ENCODE measurements at regions not wholly inside any gene's neighbourhood (a gene's known extent, or its start where the extent isn't known, plus 50 kb on each side); places are given as distances from the start of the nearest gene placed in this dataset.

DNA sequence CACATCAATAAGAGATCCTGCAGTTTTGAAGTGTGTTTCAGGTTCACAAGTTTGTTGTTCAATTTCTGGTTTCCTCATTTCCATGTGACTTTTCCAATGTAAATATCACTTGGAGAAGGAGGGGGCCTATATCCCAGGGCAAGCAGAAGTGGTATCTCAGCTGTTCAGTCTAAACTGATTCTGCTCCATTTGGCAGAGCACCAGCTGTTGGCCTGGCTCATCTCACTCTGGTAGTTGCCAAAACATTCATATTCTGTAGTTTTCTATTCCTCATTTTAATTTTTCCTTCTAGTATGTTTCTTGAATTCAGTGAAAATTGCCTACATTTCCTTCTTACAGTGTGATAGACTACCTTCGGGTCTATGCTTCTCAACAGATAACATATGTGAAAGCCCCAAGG is 101.8 kb upstream of the TAC1 start:
- Histone ChIP-seq H3K18ac (ENCODE audit: extremely low read depth, low read length) (no peak overlapping the region), H3K9me3 (ENCODE audit: insufficient read depth in 2 of 2, low read depth in 1 of 2, low read length in 1 of 2) (no peaks in the 10 kb centered on the region), H4K8ac (ENCODE audit: extremely low read depth, insufficient read depth, low read length) (no peak overlapping the region), H3K14ac (ENCODE audit: insufficient read length) (no peak overlapping the region), H4K20me1 (replicated peaks in 1 of 2; ENCODE audit: control insufficient read depth in 1 of 2, insufficient read depth in 2 of 2, low read length in 2 of 2) (no peaks in the 10 kb centered on the region), H3K79me1 (ENCODE audit: low read depth, low read length) (no peaks in the 10 kb centered on the region), H2AK5ac (ENCODE audit: low read depth, low read length) (no peak overlapping the region), H3K23me2 (ENCODE audit: low read depth, low read length) (no peaks in the 10 kb centered on the region), H2BK5ac (ENCODE audit: low read depth, low read length) (no peak overlapping the region), H3K9ac (replicated peaks in 1 of 4; ENCODE audit: extremely low read depth in 1 of 4, low read depth in 3 of 4, low read length in 3 of 4) (no peak overlapping the region), H2AFZ (ENCODE audit: low read length) (no peak overlapping the region), H2BK12ac (ENCODE audit: low read depth, low read length) (no peak overlapping the region), H3K23ac (ENCODE audit: insufficient read length) (no peak overlapping the region), H2BK120ac (replicated peaks; ENCODE audit: low read depth, low read length) (no peak overlapping the region), H3K27ac (ENCODE audit: low read depth, low read length) (no peak overlapping the region), H3K27me3 (replicated peaks in 1 of 4; ENCODE audit: control insufficient read depth in 3 of 4, extremely low read depth in 1 of 4, insufficient read depth in 3 of 4, low read length in 3 of 4) (no peaks in the 10 kb centered on the region), H3K4me3 (ENCODE audit: extremely low read depth in 1 of 4, insufficient read depth in 2 of 4, low read depth in 3 of 4, low read length in 4 of 4) (no peak overlapping the region), H3K79me2 (ENCODE audit: control insufficient read depth in 1 of 2, insufficient read depth in 2 of 2, low read length in 2 of 2) (no peaks in the 10 kb centered on the region), H3K4me1 (replicated peaks in 1 of 4; ENCODE audit: control insufficient read depth in 3 of 4, insufficient read depth in 4 of 4, low read length in 3 of 4) (no peaks in the 10 kb centered on the region), H3K4ac (replicated peaks; ENCODE audit: insufficient read length, low read depth, low read length) (no peak overlapping the region), H4K91ac (replicated peaks; ENCODE audit: insufficient read length, low read length) (no peak overlapping the region), H3K56ac (replicated peaks; ENCODE audit: insufficient read length, low read depth, low read length) (no peak overlapping the region), H3K4me2 (ENCODE audit: insufficient read depth in 1 of 2, low read depth in 2 of 2, low read length in 2 of 2) (no peak overlapping the region), H2BK15ac (ENCODE audit: low read length) (no peak overlapping the region), H4K5ac (ENCODE audit: insufficient read length, low read depth, low read length) (no peak overlapping the region), H3K36me3 (ENCODE audit: control insufficient read depth in 2 of 4, insufficient read depth in 4 of 4, low read length in 3 of 4) (no peaks in the 10 kb centered on the region), H2BK20ac (ENCODE audit: low read length) (no peak overlapping the region)
- ChIA-PET POLR2A (ENCODE audit: partially characterized antibody) (no interaction called here), CTCF (ENCODE audit: partially characterized antibody) (no interaction called here)
- FAIRE-seq, result no peak
- 91% methylated on average over 1 of the region's 1 CpG; no CpG with 5 or more reads in 1 of the 2 experiments for WGBS, 2 experiments (ENCODE audit: extremely low coverage in 1 of 2, insufficient coverage in 1 of 2, insufficient read length in 1 of 2, insufficient replicate concordance in 2 of 2, low coverage in 1 of 2, low lambda C conversion rate in 2 of 2, missing lambda C conversion rate in 1 of 2)
- DNase-seq (ENCODE audit: low read depth in 1 of 2, low spot score in 2 of 2), result no peak
- TF ChIP-seq YY1 (IDR thresholded peaks at IDR 0.05; ENCODE audit: low read depth, low read length), result no peak
- no peak for TF ChIP-seq TEAD4 (IDR thresholded peaks at IDR 0.05; ENCODE audit: low read depth, low read length)
- no peak for TF ChIP-seq CEBPB (IDR thresholded peaks at IDR 0.05; ENCODE audit: low read depth, low read length)
- no peak for TF ChIP-seq HDAC6 (IDR thresholded peaks at IDR 0.05; ENCODE audit: low read depth, low read length)
- TF ChIP-seq TAF1 (IDR thresholded peaks at IDR 0.05; ENCODE audit: low read depth, low read length), result no peak
- TF ChIP-seq NANOG (IDR thresholded peaks at IDR 0.05; ENCODE audit: insufficient read depth, low read depth, low read length, poor library complexity, severe bottlenecking), result no peak
- no peak for TF ChIP-seq NRF1 (IDR thresholded peaks at IDR 0.05; ENCODE audit: low read depth, low read length)
